ENCODE measurements at regions not wholly inside any gene's neighbourhood (a gene's known extent, or its start where the extent isn't known, plus 50 kb on each side); places are given as distances from the start of the nearest gene placed in this dataset.

DNA sequence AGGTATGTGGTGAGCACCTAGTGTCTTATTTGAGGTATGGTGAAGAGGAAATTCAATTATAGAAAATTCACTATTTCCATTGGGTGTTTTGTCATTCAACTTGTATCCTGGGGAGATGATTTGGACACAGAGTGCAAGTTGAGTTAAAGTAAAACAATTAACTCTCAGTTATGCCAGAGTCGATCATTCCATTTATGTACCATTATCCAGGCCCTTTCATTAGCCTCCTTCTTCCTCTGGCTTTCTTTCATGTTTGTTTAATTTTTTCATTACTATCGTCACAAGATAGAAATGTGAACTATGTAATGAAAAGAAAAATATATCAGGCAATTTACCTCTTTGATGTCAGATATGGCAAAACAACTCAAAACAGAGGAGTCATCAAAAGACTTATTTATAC, 1347.2 kb upstream of the NUDT12 start:
- H3K36me3 ChIP-seq = no peaks in the 10 kb centered on the region
- no peak for DNase-seq
- 73 to 82% (median 79%) methylated on average over 2 of the region's 2 CpGs for WGBS, 4 donors
- no peak for ATAC-seq
- no peaks in the 10 kb centered on the region for H3K4me1 ChIP-seq
- intact Hi-C loops (cut with DNase I) = no loop called here
- no peak overlapping the region for H3K4me3 ChIP-seq
- no peaks in the 10 kb centered on the region for H3K9me3 ChIP-seq
- no peak overlapping the region for H3K27ac ChIP-seq
- TF ChIP-seq, protein P1, sequence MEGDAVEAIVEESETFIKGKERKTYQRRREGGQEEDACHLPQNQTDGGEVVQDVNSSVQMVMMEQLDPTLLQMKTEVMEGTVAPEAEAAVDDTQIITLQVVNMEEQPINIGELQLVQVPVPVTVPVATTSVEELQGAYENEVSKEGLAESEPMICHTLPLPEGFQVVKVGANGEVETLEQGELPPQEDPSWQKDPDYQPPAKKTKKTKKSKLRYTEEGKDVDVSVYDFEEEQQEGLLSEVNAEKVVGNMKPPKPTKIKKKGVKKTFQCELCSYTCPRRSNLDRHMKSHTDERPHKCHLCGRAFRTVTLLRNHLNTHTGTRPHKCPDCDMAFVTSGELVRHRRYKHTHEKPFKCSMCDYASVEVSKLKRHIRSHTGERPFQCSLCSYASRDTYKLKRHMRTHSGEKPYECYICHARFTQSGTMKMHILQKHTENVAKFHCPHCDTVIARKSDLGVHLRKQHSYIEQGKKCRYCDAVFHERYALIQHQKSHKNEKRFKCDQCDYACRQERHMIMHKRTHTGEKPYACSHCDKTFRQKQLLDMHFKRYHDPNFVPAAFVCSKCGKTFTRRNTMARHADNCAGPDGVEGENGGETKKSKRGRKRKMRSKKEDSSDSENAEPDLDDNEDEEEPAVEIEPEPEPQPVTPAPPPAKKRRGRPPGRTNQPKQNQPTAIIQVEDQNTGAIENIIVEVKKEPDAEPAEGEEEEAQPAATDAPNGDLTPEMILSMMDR (IDR thresholded peaks at IDR 0.05) = no peak
- no peak for TF ChIP-seq POLR2A (IDR thresholded peaks at IDR 0.05)
- H3K27me3 ChIP-seq = no peaks in the 10 kb centered on the region

DNA sequence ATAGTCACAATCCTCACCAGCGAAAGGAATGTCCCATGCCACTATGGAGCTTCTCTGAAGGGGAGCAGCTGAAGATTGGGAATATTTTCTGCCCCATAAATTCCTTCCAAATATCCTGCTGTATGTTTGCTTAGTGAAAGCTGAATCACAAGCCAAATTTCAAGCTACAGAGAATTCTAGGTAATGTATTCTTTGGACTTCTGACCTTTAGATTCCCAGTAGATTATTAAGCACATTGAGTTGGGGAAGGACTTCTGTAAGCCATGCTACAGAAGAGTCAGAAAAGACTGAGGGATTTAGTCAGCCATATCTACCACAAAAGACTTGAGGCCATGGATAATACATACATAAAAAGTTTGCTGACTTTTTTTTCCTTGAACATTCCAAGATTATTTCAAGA, 1342.0 kb upstream of the NUDT12 start:
- Histone ChIP-seq H3K27ac (no peak overlapping the region), H3K9me3 (no peaks in the 10 kb centered on the region), H3K4me3 (no peak overlapping the region), H3K27me3 (no peaks in the 10 kb centered on the region), H3K4me1 (no peaks in the 10 kb centered on the region), H3K36me3 (no peaks in the 10 kb centered on the region)
- WGBS, 4 donors = 73 to 80% (median 77%) methylated on average over 1 of the region's 1 CpG
- DNase-seq = no peak
- no peak for TF ChIP-seq POLR2A (IDR thresholded peaks at IDR 0.05)
- TF ChIP-seq, protein P1 (IDR thresholded peaks at IDR 0.05) = no peak
- intact Hi-C loops (cut with DNase I) = no loop called here
- no peak for ATAC-seq

DNA sequence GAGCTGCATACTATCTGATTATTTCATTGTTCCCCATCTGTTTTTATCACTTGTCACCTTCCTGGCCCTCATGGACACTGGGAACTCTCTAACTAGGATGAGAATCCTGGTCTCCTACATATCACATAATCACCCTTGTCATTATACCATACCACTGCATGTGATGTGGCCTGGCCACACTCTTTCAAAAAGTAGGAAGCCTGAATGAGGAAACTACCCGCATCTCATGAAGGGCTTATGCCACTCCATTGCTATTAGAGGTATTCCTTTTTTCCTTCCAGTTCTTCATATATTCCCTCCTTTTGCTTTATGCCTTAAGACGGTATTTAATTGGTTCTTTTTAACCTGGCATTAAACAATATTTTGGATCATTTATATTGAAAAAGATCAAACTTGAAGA, 1341.4 kb upstream of the NUDT12 start:
- WGBS, 4 donors = 43 to 97% (median 92%) methylated on average over 2 of the region's 2 CpGs
- H3K9me3 ChIP-seq = no peaks in the 10 kb centered on the region
- intact Hi-C loops (cut with DNase I) = no loop called here
- no peak for ATAC-seq
- no peak overlapping the region for H3K4me3 ChIP-seq
- H3K36me3 ChIP-seq = no peaks in the 10 kb centered on the region
- no peaks in the 10 kb centered on the region for H3K4me1 ChIP-seq
- H3K27me3 ChIP-seq = no peaks in the 10 kb centered on the region
- no peak for DNase-seq
- TF ChIP-seq, protein P1 (IDR thresholded peaks at IDR 0.05) = no peak
- no peak for TF ChIP-seq POLR2A (IDR thresholded peaks at IDR 0.05)
- H3K27ac ChIP-seq = no peak overlapping the region

DNA sequence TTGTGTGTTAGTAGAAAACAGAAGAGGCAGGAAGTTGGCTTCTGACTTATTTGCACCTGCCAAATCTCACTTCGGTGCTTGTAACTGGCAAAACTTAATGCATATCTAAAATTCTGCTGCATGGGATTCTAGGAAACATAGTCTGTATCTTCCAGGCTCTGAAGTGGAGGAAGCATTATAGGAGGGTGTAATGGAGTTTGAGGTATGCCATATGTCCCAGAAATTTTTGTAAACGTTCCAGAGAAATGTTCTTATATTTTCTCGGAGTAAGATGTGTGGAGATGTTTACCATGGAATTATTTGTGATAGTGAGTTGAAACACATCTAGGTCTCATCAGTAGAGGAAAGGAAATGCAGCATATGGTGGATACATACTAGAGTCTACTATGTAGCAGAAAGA, 1329.0 kb upstream of the NUDT12 start:
- Histone ChIP-seq H3K36me3 (no peaks in the 10 kb centered on the region), H3K27me3 (no peaks in the 10 kb centered on the region), H3K4me3 (no peak overlapping the region), H3K9me3 (peaks cover 0 to 7% (median 0%) of the 10 kb centered on the region in 12 donors), H3K27ac (no peak overlapping the region), H3K4me1 (no peaks in the 10 kb centered on the region)
- 52 to 59% (median 55%) methylated on average over 3 of the region's 3 CpGs for WGBS, 4 donors
- intact Hi-C loops (cut with DNase I) = no loop called here
- ATAC-seq (no peak), DNase-seq (no peak)
- TF ChIP-seq, protein P1 (IDR thresholded peaks at IDR 0.05) = no peak
- TF ChIP-seq POLR2A (IDR thresholded peaks at IDR 0.05) = no peak
